Stimulated activated CD8-positive, alpha-beta memory T cell treated with anti-CD3 and anti-CD28 coated beads, Interleukin-4, amount 100 ng/mL, for 1 hour (primary cell): ENCODE measurements at regions not wholly inside any gene's neighbourhood (a gene's known extent, or its start where the extent isn't known, plus 50 kb on each side); places are given as distances from the start of the nearest gene placed in this dataset.
"Not testable (repeated sequence)": the region's sequence is repeated elsewhere in the genome, so short reads cannot be mapped to it uniquely, and the experiment has no call there.

Source experiments
- DNase-seq, 2 donors: peaks; one replicate each; pipeline ENCODE4 v3.0.0-alpha.2; 2020; ENCODE audit warnings: low read depth in 2 of 2, low spot score in 1 of 2

- DNase-seq: no peak
Measured at GRCh38 chr5:39670391-39670790, 245.6 kb upstream of the DAB2 start.

GRCh38 chr5:39668980-39669379, 244.2 kb upstream of the DAB2 start:
- DNase-seq: no peak

- DNase-seq: no peak
Measured at GRCh38 chr5:39665328-39665727, 240.5 kb upstream of the DAB2 start.

GRCh38 chr5:39662945-39663344, 238.2 kb upstream of the DAB2 start:
- no peak for DNase-seq

- DNase-seq: no peak
Measured at GRCh38 chr5:39661026-39661779, 236.4 kb upstream of the DAB2 start.

GRCh38 chr5:39660020-39660419, 235.2 kb upstream of the DAB2 start:
- DNase-seq: no peak

- no peak for DNase-seq
Measured at GRCh38 chr5:39658866-39659265, 234.1 kb upstream of the DAB2 start.

GRCh38 chr5:39657943-39658342, 233.2 kb upstream of the DAB2 start:
- no peak for DNase-seq

- DNase-seq: no peak
Measured at GRCh38 chr5:39656600-39656999, 231.8 kb upstream of the DAB2 start.

- no peak for DNase-seq
Measured at GRCh38 chr5:39654715-39655114, 229.9 kb upstream of the DAB2 start.

GRCh38 chr5:39652481-39652880, 227.7 kb upstream of the DAB2 start:
- DNase-seq: not testable (repeated sequence)

- DNase-seq: no peak
Measured at GRCh38 chr5:39652036-39652435, 227.3 kb upstream of the DAB2 start.

GRCh38 chr5:39650008-39650762, 225.4 kb upstream of the DAB2 start:
- DNase-seq: no peak

GRCh38 chr5:39648848-39649227, 224.1 kb upstream of the DAB2 start:
- DNase-seq: no peak

- DNase-seq: no peak
Measured at GRCh38 chr5:39648085-39648847, 223.5 kb upstream of the DAB2 start.

GRCh38 chr5:39640552-39640951, 215.8 kb upstream of the DAB2 start:
- DNase-seq: no peak

- DNase-seq: no peak
Measured at GRCh38 chr5:39639618-39640089, 214.9 kb upstream of the DAB2 start.

GRCh38 chr5:39638813-39639212, 214.0 kb upstream of the DAB2 start:
- DNase-seq: no peak

- no peak for DNase-seq
Measured at GRCh38 chr5:39633057-39633456, 208.3 kb upstream of the DAB2 start.

GRCh38 chr5:39631958-39632357, 207.2 kb upstream of the DAB2 start:
- DNase-seq: no peak

- no peak for DNase-seq
Measured at GRCh38 chr5:39629946-39630345, 205.2 kb upstream of the DAB2 start.

- DNase-seq: no peak
Measured at GRCh38 chr5:39628348-39628747, 203.6 kb upstream of the DAB2 start.
